ENCODE measurements at regions not wholly inside any gene's neighbourhood (a gene's known extent, or its start where the extent isn't known, plus 50 kb on each side); places are given as distances from the start of the nearest gene placed in this dataset.

DNA sequence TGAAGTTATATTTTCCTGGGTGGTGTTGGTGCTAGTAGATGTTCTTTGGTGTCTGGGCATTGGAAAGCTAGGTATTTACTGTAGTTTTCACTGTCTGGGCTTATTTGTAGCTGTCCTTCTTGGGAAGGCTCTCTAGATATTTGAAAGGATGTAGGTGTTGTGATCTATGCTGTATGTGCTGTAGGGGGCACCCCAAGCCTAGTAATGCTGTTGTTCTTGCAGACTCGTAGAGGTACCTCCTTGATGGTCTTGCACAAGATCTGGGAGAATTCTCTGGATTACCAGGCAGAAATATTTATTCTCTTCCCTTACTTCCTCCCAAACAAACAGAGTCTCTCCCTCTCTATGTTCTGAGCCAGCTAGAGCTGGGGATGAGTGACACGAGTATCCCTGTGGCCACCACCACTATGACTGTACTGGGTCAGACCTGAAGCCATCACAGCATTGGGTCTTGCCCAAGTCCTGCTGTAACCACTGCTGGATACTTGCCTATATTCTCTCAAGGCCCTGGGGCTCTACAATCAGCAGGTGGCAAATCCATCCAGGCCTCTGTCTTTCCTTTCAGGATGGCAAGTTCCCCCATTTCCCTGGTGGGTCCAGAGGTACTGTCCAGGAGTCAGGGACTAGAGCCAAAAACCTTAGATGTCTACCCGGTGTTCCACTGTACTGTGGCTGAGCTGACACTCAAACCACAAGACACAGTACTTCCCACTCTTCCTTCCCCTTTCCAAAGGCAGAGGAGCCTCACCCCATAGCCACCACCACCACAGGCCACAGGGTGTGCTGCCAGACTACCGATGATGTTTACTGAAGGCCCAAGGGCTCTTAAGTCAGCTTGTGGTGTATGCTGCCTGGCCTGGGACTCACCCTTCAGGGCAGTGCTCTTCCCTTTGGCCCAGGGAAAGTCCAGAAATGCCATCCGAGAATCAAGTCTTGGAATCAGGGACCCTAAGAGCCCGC is 195.2 kb upstream of the DPPA4 start:
- DNase-seq = peak in 1 of 2 experiments; percentile 2

DNA sequence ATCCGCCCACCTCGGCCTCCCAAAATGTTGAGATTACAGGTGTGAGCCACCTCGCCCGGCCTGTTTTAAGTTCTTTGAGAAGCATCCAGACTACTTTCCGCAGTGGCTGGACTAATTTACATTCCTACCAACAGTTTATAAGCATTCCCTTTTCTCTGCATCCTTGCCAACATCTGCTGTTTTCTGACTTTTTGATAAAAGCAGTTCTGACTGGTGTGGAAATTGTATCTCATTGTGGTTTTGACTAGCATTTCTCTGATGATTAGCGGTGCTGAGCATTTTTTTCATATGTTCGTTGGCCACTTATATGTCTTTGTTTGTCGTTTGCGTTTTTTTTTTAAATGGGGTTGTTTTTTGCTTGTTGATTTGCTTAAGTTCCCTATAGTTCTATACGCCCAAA is 208.4 kb upstream of the DPPA4 start:
- no peak for DNase-seq

DNA sequence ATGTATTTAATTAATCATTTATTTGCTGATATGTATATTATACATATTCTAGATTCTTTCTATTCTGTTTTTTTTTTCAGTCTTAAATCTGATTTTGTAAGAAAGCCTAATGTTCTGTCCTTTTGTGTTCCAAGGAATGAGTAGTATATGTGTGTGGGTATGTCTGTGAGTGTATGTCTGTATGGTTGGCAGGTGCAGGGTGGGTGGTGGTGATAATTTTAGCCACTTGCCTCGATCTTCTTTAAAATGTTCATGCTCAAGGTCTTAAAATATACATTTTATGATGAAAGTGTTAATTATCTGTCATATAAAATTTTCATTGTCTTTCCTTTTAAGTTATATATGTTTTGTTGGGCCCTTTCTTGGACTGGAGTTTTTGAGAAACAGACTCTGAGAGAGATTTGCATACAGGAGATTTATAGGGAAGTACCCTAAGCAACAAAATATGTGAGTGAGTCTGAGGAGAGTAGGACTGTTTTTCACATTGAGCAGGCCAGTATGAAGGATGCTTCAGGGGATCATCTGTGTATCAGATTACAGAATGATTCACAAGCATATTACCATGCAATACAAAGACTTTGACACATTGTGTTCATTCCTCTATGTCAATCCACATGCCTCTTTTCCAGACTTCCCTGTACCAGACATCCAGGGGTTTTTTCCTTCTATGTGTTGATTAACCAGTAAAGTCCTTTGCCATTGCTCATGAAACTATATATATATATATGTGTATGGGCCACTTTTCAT is 211.0 kb upstream of the DPPA4 start:
- DNase-seq = no peak

DNA sequence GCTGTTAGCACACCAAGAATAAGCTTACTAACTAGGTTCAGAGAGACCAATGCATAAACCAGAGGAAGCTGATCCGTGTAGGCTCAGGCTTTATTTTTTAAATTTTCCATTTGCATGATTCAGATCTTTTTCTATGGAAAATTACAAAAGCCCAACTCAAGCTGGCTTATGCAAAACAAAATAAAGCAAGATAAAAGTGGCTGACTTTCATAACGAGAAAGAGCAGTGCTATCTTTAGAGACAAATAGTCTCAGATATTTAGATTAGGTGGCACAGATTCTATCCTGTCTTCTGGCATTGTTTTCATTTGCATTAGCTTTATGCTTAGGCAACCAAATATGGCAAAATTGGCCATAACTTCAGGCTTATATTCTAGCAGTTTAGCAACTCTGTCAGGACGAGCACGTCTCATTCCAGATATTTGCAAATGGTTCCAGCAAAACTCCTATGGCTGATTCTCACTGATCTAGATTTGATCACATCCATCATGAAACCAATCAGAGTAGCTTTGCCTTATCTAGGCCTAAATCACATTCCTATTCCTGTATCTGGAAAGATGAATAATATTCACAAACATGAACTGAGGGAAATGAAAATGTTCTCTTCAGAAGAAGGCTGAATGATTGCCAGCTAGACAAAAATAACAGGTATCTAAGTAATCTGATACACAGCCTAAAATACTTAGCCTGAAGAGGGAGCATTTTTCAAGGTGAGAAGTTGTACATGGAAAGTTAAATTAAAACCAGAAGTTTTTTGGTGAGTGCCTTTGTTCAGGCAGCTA is 216.4 kb upstream of the DPPA4 start:
- no peak for DNase-seq

DNA sequence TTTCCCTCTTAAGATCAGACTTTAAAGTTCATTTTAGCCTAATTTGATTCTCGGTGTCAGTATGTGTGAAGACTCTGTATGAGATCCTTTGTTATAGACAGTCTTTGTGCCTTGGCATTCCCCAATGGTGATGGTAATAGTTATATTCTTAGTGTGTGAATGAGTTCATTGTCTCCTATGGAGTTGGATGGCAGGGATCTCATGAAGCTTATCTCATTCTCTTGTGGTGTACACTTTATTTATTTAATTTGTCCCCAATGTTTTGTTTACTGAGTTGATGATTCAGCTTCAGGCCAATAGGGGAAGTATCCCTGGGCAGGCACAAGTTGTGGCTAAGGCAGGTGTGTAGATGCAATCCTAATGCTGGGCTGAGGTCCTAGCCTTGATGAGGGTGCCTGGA is 222.0 kb upstream of the DPPA4 start:
- no peak for DNase-seq

DNA sequence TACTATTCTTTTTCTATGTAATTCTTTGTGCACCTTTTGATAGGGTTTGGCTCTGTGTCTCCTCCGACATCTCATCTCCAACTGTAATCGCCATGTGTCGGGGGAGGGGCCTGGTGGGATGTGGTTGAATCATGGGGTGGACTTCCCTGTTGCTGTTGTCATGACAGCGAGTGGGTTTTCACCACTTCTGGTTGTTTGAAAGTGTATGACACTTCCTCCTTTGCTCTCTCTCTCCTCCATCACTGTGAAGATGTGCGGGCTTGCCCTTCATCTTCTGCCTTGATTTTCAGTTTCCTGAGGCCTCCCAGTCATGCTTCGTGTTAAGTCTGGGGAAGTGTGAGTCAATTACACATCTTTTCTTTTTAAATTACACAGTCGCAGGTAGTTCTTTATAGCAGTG is 225.8 kb upstream of the DPPA4 start:
- no peak for DNase-seq

DNA sequence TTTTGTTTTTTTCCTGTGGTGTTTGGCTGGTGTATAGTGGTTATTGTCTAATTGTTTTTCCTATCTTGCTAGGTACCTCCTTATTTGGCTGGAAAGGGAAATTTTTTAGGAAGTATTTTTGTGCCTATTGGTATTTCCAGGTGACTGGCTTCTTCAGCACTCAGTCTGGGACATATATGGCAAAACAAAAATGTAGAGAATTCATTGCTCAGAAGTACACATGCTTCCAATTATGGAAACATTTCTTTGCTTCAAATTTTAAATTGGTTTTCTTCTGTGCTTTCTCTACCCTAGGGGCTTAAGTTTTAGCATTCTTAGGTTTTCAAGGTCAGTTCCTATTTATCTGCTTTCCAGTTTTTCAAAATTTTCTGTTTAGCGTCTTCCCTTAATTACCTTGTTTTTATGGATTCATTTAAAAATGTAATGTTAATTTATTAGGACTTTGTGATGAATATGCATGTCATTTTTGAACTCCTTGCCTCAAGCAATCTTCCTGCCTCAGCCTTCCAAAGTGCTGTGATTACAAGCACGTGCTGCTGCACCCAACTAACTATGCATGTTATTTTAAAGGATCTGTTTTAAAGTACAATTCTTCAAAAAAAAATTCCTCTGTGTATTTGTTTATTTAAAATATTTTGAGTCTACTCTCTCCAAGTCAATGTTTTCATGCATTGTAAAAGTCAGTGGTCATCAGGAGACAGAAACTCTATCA is 231.9 kb upstream of the DPPA4 start:
- no peak for DNase-seq

DNA sequence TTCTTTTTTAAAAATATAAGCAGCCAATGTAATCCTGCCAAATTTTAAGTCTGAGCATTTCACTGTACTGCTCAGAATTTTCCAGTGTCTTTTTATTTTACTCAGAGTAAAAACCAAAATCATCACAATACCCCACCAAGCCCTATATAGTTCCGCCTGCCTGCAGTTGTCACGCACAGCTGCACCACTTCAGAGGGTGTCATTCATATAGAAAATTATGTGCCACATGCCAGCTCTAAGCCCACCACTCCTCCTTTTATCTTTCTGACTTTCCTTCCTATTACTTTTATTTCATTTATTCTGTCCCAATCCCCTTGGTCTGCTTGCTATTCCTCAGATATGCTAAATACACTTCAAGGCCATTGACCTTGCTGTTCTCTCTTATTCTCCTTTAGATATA is 233.1 kb upstream of the DPPA4 start:
- no peak for DNase-seq

DNA sequence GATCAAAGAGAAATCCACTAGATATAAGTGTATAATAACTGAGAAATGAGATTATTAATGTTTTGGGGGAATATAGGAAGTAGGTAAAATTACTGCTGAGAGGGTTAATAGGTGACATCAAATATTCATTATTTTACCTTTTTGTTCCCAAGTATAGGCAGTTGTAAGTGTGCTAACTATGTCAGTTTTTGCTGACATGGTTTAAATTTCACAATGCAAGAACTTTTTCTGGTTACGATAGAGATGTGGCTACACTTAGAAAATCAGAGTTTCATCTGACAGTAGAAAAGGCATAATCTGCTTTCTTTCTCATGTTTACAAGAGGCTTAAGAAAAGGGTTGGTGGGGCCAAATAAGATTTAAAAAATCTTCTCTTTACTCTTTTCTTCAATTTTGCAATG is 235.0 kb upstream of the DPPA4 start:
- DNase-seq = no peak

DNA sequence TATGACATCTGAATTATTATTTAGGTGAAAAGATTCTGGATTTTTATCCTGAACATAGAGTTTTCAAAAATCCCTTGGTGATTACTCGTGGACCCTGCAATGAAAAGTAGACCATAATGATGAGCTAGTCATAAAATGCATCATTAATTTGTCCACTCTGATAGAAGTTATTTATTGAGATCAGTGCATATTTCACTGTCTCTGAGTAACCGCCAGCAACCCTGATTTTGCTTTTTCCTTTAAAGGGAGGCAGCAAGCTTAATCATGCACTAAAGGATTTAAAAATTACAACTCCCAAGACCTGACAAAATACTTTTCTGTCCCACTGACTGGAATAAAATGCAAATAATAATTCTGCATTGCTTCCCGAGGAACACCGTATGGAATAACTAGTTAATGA is 259.6 kb upstream of the DPPA4 start:
- DNase-seq = no peak

DNA sequence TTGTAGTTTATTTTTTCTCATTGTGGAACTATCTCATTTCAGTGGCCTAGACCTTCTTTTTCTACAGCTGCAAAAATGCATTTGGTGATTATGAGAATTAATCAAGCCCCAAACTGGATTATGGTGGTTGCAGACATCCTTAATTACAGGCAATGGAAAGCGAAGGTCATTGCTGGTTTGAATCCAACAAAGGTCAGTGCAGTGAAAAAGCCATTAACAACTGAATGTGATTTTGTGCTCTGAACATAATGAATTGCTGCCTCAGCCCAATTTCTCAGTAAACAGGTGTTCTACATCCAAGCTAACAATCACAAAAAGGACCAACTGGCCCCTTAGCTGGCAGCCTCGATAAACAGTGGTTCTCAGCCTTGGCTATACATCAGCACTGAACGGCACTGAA is 260.1 kb upstream of the DPPA4 start:
- DNase-seq = no peak

DNA sequence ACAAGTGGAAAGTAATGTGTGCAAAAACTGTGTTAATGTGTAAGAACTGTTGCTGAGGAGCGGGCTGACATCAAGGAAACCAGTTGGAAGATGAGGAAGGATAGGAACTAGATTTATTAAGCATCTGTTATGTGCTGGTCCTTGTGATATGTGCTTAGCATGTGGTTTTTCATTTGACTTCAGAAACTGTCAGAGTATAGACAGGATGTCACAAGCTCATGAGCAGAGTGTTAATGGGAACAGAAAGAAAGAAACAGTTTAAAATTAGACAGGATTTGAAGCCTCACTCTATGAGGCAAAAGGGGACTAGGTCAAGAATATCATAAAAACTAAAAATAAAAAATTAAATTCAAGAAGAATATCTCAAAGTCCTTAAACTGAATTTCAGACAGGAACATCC is 270.6 kb upstream of the DPPA4 start:
- DNase-seq = no peak

DNA sequence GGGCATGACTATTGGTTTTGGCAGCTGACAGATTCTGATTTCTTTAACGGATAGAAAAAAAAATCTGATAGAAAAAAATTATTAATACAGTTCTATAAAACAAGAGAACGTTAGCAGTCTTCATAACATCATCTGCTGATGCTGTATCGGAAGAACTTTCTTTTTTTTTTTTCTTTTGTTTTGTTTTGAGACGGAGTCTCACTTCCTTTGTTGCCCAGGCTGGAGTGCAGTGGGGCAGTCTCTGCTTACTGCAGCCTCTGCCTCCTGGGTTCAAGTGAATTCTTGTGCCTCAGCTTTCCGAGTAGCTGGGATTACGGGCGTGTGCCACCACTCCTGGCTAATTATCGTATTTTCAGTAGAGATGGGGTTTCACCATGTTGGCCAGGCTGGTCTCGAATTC is 271.2 kb upstream of the DPPA4 start:
- no peak for DNase-seq

DNA sequence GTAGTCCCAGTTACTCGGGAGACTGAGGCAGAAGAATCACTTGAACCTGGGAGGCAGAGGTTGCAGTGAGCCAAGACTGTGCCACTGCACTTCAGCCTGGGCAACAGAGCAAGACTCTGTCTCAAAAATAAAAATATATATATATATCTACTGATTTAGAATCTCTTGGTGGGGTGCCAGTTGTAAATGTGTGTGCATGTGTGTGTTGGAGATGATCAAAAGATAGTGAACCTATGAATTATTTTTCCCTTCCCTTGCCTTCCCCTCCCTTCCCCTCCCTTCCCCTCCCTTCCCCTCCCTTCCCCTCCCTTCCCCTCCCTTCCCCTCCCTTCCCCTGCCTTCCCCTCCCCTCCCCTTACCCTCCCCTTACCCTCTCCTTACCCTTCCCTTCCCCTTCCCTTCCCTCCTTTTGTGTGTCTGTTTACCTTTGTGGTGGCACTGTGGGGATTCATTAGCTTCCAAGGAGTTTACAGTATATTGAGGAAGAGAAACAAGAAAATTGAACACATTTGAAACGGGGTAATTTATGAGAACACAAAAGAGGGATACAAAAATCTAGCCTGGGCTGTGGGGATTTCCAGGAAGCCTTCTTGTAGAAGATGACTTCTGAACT is 281.5 kb upstream of the DPPA4 start:
- no peak for DNase-seq

DNA sequence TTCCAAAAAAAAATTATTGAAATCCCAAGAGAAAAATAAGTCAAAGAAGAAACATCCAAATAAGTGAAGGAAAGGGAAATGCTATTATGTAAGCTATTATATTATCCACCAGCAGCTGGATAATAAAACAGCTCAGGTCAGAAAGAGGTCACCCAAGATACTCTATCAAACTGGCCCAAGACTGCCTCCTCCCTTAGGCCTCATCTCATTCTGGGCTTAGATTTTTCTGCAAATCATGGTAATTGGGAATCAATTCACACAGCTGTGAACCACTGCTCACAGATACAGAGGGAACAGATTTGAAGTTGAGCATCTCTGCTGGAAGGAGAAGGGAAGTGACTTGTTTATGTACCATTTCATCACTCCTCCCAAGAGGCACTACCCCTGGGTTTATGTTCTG is 294.6 kb upstream of the DPPA4 start:
- no peak for DNase-seq

DNA sequence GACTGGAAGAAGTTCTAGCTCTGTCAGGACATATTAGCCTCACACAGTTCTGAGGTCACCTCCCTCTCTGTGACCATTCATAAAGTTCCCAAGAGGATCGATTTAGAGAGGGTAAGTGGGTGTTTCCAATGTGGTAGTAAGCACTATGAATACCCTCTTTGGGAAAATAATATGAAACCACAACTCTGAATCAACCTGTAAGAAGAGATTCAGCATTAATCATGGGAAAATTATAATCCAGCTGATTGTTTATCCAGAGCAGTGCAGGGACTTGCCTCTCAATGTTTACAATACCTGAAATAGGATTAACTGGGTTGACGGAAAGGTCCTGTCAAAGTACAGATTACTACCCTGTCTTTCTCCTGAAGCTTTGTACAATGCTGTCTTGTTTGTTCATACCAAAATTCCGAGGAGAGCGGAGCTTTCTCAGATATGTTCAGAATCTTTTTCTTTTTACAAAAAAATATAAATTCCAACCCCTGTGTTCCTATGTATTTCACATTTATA is 302.9 kb upstream of the DPPA4 start:
- DNase-seq = no peak

DNA sequence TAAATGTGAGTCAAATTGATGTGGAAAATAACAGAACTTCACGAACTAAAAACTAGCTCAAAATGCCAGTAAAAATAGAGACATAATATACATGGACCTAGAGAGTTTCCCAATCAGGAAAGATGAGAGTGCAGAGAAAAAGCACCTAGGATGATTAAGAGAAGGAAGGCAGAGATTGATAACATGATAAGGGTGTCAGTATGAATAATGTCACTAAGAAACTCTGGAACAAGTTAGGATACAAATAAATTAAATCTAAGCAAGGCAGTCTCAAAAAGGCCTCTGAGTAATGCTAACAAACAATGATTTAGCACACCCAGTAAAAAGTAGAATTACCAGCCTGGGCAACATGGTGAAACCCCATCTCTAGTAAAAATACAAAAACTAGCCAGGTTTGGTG is 304.7 kb upstream of the DPPA4 start:
- no peak for DNase-seq

DNA sequence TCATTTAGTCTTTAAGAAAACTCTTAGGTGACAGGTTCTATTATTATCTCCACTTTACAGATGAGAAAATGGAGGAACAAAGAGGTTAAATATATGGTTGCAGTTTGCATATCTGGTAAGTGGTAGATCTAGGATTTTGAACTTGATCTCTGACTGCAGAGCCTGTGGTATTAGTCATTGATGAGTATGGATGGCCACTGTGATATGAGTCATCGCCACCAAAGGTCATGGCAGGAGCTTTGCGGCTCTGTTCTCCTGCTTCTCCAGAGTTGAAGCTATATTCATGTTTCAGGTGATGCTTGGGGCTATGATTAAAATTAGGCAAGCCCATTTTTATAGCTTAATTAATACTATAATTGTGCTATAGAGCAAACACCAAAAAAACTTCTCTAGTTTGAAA is 306.2 kb upstream of the DPPA4 start:
- no peak for DNase-seq

DNA sequence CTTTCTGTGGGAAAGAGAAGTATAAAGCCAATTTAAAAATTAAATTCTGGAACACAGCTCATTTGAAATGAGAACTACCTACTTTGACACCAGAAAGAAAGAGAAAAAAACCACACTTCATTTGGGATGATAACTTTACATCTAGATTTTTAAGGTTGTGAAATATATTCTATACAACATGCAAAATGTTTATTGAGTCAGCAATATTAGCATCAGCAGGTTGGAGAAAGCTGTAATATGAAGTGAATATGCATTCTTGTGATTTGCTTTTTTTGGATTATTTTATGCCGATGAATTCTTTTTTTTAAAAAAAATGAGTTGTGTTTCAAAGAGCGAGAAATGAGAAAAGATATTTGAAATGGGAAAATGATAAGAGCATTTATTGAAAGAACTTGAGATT is 307.0 kb upstream of the DPPA4 start:
- no peak for DNase-seq

DNA sequence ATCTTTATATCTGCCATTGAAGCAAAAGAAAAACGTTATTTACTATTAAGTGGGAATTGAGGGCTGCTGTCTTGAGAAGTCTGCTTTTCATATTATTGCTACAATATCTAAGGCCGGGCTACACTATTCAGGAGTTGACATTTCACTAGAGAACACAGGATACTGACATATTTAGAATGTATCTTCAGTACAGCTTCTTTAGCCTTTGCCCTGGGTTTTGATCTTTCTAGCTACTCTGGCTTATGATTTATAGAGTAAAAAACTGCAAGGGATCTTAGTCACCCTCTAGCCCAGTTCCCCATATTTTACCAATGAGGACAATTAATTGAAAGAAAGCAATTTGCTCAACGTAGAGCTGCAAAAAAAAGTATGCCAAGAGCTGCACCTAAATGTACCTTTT is 307.4 kb upstream of the DPPA4 start:
- DNase-seq = no peak

DNA sequence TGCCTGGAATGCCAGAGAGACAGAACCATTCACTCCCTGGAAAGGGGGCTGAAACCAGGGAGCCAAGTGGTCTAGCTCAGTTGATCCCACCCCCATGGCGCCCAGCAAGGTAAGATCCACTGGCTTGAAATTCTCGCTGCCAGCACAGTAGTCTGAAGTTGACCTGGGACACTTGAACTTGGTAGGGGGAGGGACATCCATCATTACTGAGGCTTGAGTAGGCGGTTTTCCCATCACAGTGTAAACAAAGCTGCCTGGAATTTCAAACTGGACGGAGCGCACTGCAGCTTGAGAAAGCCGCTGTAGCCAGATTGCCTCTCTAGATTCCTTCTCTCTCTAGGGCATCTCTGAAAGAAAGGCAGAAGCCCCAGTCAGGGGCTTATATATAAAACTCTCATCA is 310.7 kb upstream of the DPPA4 start:
- DNase-seq = no peak

DNA sequence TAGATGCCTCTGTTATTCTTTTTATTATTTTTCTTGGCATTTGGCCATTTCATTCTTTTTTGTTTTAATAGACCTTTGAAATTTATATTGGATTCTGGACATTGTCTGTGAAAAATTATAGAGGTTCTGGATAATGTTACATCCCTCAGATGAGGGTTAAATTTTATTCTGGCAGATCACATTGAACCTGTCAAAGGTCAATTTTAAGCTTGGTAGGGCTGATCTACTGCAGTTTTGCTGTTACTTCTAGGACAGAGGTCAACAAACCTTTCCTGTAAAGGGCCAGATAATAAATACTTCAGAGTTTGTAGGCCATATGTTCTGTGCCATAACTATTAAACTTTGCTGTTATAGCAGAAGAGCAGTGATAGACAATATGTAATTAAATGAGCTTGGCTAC is 318.9 kb upstream of the DPPA4 start:
- no peak for DNase-seq
